ENCODE measurements at regions not wholly inside any gene's neighbourhood (a gene's known extent, or its start where the extent isn't known, plus 50 kb on each side); places are given as distances from the start of the nearest gene placed in this dataset.

- no peak for DNase-seq (ENCODE audit: extremely low spot score)
- 72% methylated on average over 4 of the region's 4 CpGs for WGBS
- no peak overlapping the region for H3K4me3 ChIP-seq (ENCODE audit: low read depth, low read length)
- H3K27ac ChIP-seq (ENCODE audit: low read depth): no peak overlapping the region
- H3K4me1 ChIP-seq (ENCODE audit: insufficient read depth): no peaks in the 10 kb centered on the region
- H3K36me3 ChIP-seq (ENCODE audit: insufficient read depth): no peaks in the 10 kb centered on the region
Measured at GRCh38 chr10:85315657-85316056, 987.3 kb downstream of the CCSER2 start.

GRCh38 chr10:85316276-85316675 lies 987.9 kb downstream of the CCSER2 start:
- 42% methylated on average over 4 of the region's 4 CpGs for WGBS
- Histone ChIP-seq H3K4me3 (ENCODE audit: low read depth, low read length) (no peak overlapping the region), H3K4me1 (ENCODE audit: insufficient read depth) (no peaks in the 10 kb centered on the region), H3K27ac (ENCODE audit: low read depth) (no peak overlapping the region), H3K36me3 (ENCODE audit: insufficient read depth) (no peaks in the 10 kb centered on the region)
- no peak for DNase-seq (ENCODE audit: extremely low spot score)

DNA sequence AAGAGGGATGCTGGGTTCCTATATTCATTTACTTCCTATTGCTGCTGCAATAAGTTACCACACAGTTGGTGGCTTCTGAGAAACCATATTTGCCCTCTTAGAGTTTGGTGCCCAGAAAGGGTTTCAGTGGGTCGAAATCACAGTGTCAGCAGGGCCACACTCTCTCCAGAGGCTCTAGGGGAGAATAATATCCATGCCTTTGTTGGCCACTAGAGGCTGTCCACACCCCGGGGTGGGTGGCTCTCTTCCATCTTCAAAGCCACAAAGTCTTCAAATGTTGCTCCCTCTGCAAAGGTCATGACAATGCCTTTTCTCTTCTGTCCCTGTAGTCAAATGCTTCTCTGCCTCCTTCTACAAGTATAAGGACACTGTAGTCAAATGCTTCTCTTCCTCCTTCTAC lies 989.4 kb downstream of the CCSER2 start:
- H3K4me1 ChIP-seq (ENCODE audit: insufficient read depth): no peaks in the 10 kb centered on the region
- 80% methylated on average over 2 of the region's 2 CpGs for WGBS
- no peak for DNase-seq (ENCODE audit: extremely low spot score)
- H3K4me3 ChIP-seq (ENCODE audit: low read depth, low read length): no peak overlapping the region
- H3K27ac ChIP-seq (ENCODE audit: low read depth): no peak overlapping the region
- H3K36me3 ChIP-seq (ENCODE audit: insufficient read depth): no peaks in the 10 kb centered on the region

- Histone ChIP-seq H3K4me1 (ENCODE audit: insufficient read depth) (no peaks in the 10 kb centered on the region), H3K27ac (ENCODE audit: low read depth) (no peak overlapping the region), H3K36me3 (ENCODE audit: insufficient read depth) (no peaks in the 10 kb centered on the region), H3K4me3 (ENCODE audit: low read depth, low read length) (no peak overlapping the region)
- WGBS: 61% methylated on average over 9 of the region's 9 CpGs
- no peak for DNase-seq (ENCODE audit: extremely low spot score)
Measured at GRCh38 chr10:85318809-85319807, 990.7 kb downstream of the CCSER2 start.

- 89% methylated on average over 3 of the region's 3 CpGs for WGBS
- Histone ChIP-seq H3K4me1 (ENCODE audit: insufficient read depth) (no peaks in the 10 kb centered on the region), H3K36me3 (ENCODE audit: insufficient read depth) (no peaks in the 10 kb centered on the region), H3K4me3 (ENCODE audit: low read depth, low read length) (no peak overlapping the region), H3K27ac (ENCODE audit: low read depth) (no peak overlapping the region)
- no peak for DNase-seq (ENCODE audit: extremely low spot score)
Measured at GRCh38 chr10:85319826-85320225, 991.4 kb downstream of the CCSER2 start.

GRCh38 chr10:85333594-85333993 lies 1005.2 kb downstream of the CCSER2 start:
- Histone ChIP-seq H3K4me3 (ENCODE audit: low read depth, low read length) (no peak overlapping the region), H3K4me1 (ENCODE audit: insufficient read depth) (no peaks in the 10 kb centered on the region), H3K36me3 (ENCODE audit: insufficient read depth) (no peaks in the 10 kb centered on the region), H3K27ac (ENCODE audit: low read depth) (no peak overlapping the region)
- DNase-seq (ENCODE audit: extremely low spot score): no peak
- WGBS: 83% methylated on average over 3 of the region's 3 CpGs

- WGBS: 65% methylated on average over 1 of the region's 1 CpG
- H3K4me1 ChIP-seq (ENCODE audit: insufficient read depth): no peaks in the 10 kb centered on the region
- no peak overlapping the region for H3K27ac ChIP-seq (ENCODE audit: low read depth)
- H3K36me3 ChIP-seq (ENCODE audit: insufficient read depth): no peaks in the 10 kb centered on the region
- DNase-seq (ENCODE audit: extremely low spot score): no peak
- H3K4me3 ChIP-seq (ENCODE audit: low read depth, low read length): no peak overlapping the region
Measured at GRCh38 chr10:85362401-85362800, 1004.2 kb downstream of the GRID1 start.

- no peak overlapping the region for H3K4me3 ChIP-seq (ENCODE audit: low read depth, low read length)
- no peaks in the 10 kb centered on the region for H3K36me3 ChIP-seq (ENCODE audit: insufficient read depth)
- H3K27ac ChIP-seq (ENCODE audit: low read depth): no peak overlapping the region
- whole genome bisulfite sequencing: 76% methylated on average over 10 of the region's 10 CpGs
- H3K4me1 ChIP-seq (ENCODE audit: insufficient read depth): no peaks in the 10 kb centered on the region
- DNase-seq (ENCODE audit: extremely low spot score): no peak
Measured at GRCh38 chr10:85377029-85377806, 989.4 kb downstream of the GRID1 start.

DNA sequence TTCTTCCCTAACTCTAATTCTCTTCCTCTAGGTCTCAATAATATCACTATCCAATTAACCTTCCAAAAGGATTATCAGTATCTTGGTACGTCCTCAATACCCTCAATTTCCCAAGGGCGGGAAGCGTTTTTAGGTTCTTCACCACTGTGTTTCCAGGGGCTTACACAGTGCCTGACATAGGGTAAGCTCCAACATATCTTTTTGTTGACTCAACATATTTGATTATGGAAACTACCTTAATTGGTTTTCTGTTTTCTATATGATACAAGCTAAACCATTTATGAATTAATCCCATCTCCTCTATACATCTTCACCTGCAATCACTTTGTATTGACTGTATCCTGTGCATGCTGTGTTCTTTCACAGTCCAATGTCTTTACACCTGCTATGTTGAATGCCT lies 987.3 kb downstream of the GRID1 start:
- Histone ChIP-seq H3K27ac (ENCODE audit: low read depth) (no peak overlapping the region), H3K4me3 (ENCODE audit: low read depth, low read length) (no peak overlapping the region), H3K4me1 (ENCODE audit: insufficient read depth) (no peaks in the 10 kb centered on the region), H3K36me3 (ENCODE audit: insufficient read depth) (no peaks in the 10 kb centered on the region)
- no peak for DNase-seq (ENCODE audit: extremely low spot score)
- WGBS: 90% methylated on average over 3 of the region's 3 CpGs

DNA sequence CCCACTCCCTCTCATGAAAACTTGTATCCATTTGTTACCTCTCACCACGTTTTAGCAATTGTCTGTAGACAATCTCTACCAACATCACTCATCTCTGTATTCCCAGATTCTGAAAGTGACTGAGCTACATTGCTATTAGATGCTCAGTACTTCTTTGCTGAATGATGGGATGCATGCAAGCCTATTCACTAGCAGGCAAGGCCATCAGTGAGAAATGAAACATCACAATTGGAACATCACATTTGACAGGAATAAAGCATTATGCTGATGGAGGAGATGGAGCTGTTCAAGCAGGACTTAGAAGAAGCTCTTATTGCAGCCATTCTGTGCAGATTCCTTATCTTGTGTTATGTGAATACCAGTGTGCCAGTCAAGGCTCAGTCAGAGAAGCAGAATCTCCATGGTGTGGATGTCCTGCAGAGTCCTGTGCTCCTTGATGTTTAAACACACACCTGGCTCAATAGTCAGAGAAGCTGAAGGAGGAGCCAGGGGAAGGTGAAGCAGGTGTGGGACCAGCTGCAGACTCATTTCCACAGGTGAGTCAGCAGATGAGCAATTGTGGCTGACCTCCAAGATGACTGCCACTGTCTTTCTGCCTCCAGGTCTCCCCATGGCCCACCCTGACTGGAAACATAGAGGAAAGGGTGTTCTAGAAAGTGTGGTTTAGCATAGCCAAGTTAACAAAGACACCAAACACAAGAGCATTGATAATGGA lies 965.5 kb downstream of the GRID1 start:
- no peaks in the 10 kb centered on the region for H3K36me3 ChIP-seq (ENCODE audit: insufficient read depth)
- no peaks in the 10 kb centered on the region for H3K4me1 ChIP-seq (ENCODE audit: insufficient read depth)
- no peak overlapping the region for H3K4me3 ChIP-seq (ENCODE audit: low read depth, low read length)
- 13% methylated on average over 1 of the region's 1 CpG for WGBS
- DNase-seq (ENCODE audit: extremely low spot score): no peak
- H3K27ac ChIP-seq (ENCODE audit: low read depth): no peak overlapping the region

GRCh38 chr10:85402541-85402940 lies 964.1 kb downstream of the GRID1 start:
- DNase-seq (ENCODE audit: extremely low spot score): no peak
- Histone ChIP-seq H3K4me1 (ENCODE audit: insufficient read depth) (no peaks in the 10 kb centered on the region), H3K4me3 (ENCODE audit: low read depth, low read length) (no peak overlapping the region), H3K27ac (ENCODE audit: low read depth) (no peak overlapping the region), H3K36me3 (ENCODE audit: insufficient read depth) (no peaks in the 10 kb centered on the region)
- 87% methylated on average over 1 of the region's 1 CpG for WGBS

- no peaks in the 10 kb centered on the region for H3K4me1 ChIP-seq (ENCODE audit: insufficient read depth)
- WGBS: 54% methylated on average over 3 of the region's 3 CpGs
- no peak for DNase-seq (ENCODE audit: extremely low spot score)
- H3K27ac ChIP-seq (ENCODE audit: low read depth): no peak overlapping the region
- H3K36me3 ChIP-seq (ENCODE audit: insufficient read depth): no peaks in the 10 kb centered on the region
- no peak overlapping the region for H3K4me3 ChIP-seq (ENCODE audit: low read depth, low read length)
Measured at GRCh38 chr10:85407088-85407487, 959.5 kb downstream of the GRID1 start.

DNA sequence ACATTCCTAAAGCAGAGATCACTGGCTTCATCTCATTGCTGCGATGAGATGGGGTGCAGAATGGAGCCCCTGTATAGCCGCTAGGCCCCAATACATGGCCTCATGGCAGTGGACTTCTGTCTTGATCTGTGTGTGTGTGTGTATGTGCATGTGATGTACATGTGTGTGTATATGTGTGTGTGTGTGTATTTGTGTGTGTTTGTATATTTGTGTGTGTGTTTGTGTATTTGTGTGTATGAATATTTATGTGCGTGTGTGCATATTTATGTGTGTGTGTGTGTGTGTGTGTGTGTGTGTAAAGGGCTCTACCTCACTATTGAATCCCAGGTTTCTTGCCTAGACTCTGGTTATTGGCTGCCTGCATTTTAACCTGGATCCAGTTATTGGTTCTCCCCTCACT lies 958.2 kb downstream of the GRID1 start:
- no peaks in the 10 kb centered on the region for H3K36me3 ChIP-seq (ENCODE audit: insufficient read depth)
- no peak overlapping the region for H3K27ac ChIP-seq (ENCODE audit: low read depth)
- no peak overlapping the region for H3K4me3 ChIP-seq (ENCODE audit: low read depth, low read length)
- H3K4me1 ChIP-seq (ENCODE audit: insufficient read depth): no peaks in the 10 kb centered on the region
- DNase-seq (ENCODE audit: extremely low spot score): no peak
- 93% methylated on average over 3 of the region's 3 CpGs for whole genome bisulfite sequencing

All from urinary bladder (tissue), 3 donors.